Esophagus squamous epithelium (tissue), 5 donors: ENCODE measurements at regions not wholly inside any gene's neighbourhood (a gene's known extent, or its start where the extent isn't known, plus 50 kb on each side); places are given as distances from the start of the nearest gene placed in this dataset.

ENCODE experiments used
- DNase-seq: peaks from one replicate; lab custom pipeline; 2025; lab: John Stamatoyannopoulos, UW
- H3K27ac ChIP-seq, 4 donors: fragments of 200-600 bp; sonication (generic); one replicate each; pipeline ENCODE4 v1.5.1; 2016 to 2019; ENCODE audit warnings: mild to moderate bottlenecking in 1 of 4
- H3K27me3 ChIP-seq, 4 donors: fragments of 200-600 bp; sonication (generic); 1 replicate in 3 of 4; 2 replicates in 1 of 4; pipeline versions ENCODE4 v1.5.1 to v1.6.0; 2017 to 2021; ENCODE audit warnings: antibody characterized with exemption in 1 of 4
- H3K36me3 ChIP-seq, 3 donors: fragments of 200-600 bp; sonication (generic); one replicate each; pipeline ENCODE4 v1.5.1; 2016 to 2019
- H3K4me1 ChIP-seq, 3 donors: fragments of 200-600 bp; sonication (generic); one replicate each; pipeline ENCODE4 v1.5.1; 2017 to 2019
- H3K4me3 ChIP-seq, 4 donors: fragments of 200-600 bp; sonication (generic); 1 replicate in 3 of 4; 2 replicates in 1 of 4; pipeline ENCODE4 v1.5.1; 2016 to 2019; ENCODE audit warnings: mild to moderate bottlenecking in 2 of 4, moderate library complexity in 1 of 4
- H3K9me3 ChIP-seq, 3 donors: fragments of 200-600 bp; sonication (generic); one replicate each; pipeline ENCODE4 v1.5.1; 2016 to 2019
- POLR2A ChIP-seq, 4 donors: fragments of 450-650 bp; IDR thresholded peaks; one replicate each; pipeline ENCODE4 v1.6.1; 2017; ENCODE audit warnings: antibody characterized with exemption in 4 of 4, mild to moderate bottlenecking in 4 of 4, moderate library complexity in 3 of 4
- WGBS, 2 donors: methylation state at CpG; one replicate each; pipeline ENCODE4 v1.1.5; 2018; 5-methylcytosine and 5-hydroxymethylcytosine counted together
- intact Hi-C: fragments of 100-400 bp; cut with DNase I; formaldehyde crosslinking; loops from one replicate; pipeline ENCODE4 v1.15.0; 2022
- TF ChIP-seq, protein P1 (sequence below), 6 experiments: fragments of 450-650 bp in 4 of 6; fragments of 200-600 bp in 2 of 6; sonication (generic) in 2 of 6; IDR thresholded peaks; one replicate each; pipeline ENCODE4 v1.5.1; 2016 to 2019; ENCODE audit warnings: antibody characterized with exemption in 6 of 6, mild to moderate bottlenecking in 4 of 6, moderate library complexity in 4 of 6
- donor health status: DM: yes; HTN: yes; CAD: no.

DNA sequence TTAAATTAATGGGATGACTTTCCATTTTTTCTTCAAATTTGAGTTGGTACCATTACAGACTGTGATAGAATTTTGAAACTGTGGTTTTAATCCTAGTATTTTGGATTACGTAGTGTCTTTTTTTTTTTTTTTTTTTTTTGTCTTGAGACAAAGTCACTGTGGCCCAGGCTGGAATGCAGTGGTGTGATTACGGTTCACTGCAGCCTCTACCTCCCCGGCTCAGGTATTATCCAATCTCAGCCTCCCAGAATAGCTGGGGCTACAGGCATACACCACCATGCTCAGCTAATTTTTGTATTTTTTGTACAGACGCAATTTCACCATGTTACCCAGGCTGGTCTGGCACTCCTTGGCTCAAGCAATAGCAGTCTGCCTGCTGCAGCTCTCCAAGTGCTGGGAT is 87.1 kb downstream of the SOX4 start:
- intact Hi-C loops, result no loop called here
- TF ChIP-seq POLR2A (IDR thresholded peaks at IDR 0.05), result no peak
- TF ChIP-seq, protein P1, sequence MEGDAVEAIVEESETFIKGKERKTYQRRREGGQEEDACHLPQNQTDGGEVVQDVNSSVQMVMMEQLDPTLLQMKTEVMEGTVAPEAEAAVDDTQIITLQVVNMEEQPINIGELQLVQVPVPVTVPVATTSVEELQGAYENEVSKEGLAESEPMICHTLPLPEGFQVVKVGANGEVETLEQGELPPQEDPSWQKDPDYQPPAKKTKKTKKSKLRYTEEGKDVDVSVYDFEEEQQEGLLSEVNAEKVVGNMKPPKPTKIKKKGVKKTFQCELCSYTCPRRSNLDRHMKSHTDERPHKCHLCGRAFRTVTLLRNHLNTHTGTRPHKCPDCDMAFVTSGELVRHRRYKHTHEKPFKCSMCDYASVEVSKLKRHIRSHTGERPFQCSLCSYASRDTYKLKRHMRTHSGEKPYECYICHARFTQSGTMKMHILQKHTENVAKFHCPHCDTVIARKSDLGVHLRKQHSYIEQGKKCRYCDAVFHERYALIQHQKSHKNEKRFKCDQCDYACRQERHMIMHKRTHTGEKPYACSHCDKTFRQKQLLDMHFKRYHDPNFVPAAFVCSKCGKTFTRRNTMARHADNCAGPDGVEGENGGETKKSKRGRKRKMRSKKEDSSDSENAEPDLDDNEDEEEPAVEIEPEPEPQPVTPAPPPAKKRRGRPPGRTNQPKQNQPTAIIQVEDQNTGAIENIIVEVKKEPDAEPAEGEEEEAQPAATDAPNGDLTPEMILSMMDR (IDR thresholded peaks at IDR 0.05), result no peak

DNA sequence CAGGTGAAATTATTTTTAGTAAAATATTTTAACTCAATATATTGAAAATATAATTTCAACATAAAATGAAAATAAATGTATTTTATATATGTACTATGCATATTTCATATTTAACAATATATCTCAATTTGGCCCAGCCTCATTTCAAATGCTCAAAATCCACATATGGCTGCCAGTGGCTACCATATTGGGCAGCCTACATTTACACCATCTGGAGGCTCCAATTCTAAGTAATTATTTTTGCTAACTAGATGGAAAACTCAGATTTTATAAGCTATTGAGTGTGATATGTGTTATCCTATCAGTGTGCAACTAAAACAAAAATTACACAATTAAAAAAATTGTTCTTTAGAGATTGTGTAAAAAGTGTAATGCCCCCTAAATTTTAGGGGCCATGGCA is 96.9 kb downstream of the SOX4 start:
- DNase-seq, result no peak
- no peak overlapping the region for H3K4me3 ChIP-seq
- TF ChIP-seq, protein P1 (IDR thresholded peaks at IDR 0.05), result no peak
- TF ChIP-seq POLR2A (IDR thresholded peaks at IDR 0.05), result no peak
- no peaks in the 10 kb centered on the region for H3K4me1 ChIP-seq
- H3K27me3 ChIP-seq, result no peaks in the 10 kb centered on the region
- H3K9me3 ChIP-seq, result peaks cover 0 to 10% (median 0%) of the 10 kb centered on the region in 3 donors
- H3K27ac ChIP-seq, result no peak overlapping the region
- intact Hi-C loops, result no loop called here
- no peaks in the 10 kb centered on the region for H3K36me3 ChIP-seq

More for the DNA sequence above, 87.1 kb downstream of the SOX4 start:
- Histone ChIP-seq H3K9me3 (no peaks in the 10 kb centered on the region), H3K36me3 (no peaks in the 10 kb centered on the region), H3K27me3 (no peaks in the 10 kb centered on the region), H3K4me1 (peaks cover 0 to 9% (median 0%) of the 10 kb centered on the region in 3 donors), H3K4me3 (no peak overlapping the region), H3K27ac (no peak overlapping the region)
- no peak for DNase-seq
- WGBS, 2 donors, result 90 to 100% methylated on average over 4 of the region's 4 CpGs

DNA sequence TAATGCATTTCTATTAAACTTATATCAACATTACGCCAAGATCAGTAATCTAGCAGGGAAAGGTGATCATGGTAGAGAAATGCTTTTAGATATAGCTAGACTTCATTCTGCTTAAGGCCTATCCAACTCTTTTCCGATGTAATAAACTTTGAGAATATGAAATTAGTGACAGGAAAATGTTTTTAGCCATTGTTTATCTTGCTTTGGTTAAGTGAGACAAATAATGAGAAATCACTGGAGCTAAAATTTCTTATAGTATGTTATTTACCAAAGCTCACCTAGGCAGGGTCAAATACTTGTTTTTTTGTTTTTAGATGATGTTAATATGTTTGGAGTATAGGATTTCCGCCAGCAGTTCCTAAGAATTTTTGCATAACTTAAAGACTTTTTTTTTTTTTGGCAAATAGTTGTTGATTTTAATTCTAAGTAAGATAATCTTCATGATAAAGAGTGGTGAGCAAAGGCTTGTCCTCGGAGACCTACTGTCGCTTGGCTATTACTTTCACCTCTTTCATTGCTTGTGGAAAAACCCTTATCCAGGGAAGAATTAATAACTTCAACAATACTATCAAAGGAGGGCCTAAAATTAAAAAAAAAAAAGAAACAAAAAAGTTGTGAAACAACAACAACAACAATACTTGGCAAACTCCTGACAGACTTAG is 98.3 kb downstream of the SOX4 start:
- Histone ChIP-seq H3K9me3 (peaks cover 0 to 10% (median 0%) of the 10 kb centered on the region in 3 donors), H3K27me3 (no peaks in the 10 kb centered on the region), H3K4me3 (no peak overlapping the region), H3K4me1 (no peaks in the 10 kb centered on the region), H3K36me3 (no peaks in the 10 kb centered on the region), H3K27ac (no peak overlapping the region)
- intact Hi-C loops, result no loop called here
- TF ChIP-seq, protein P1 (IDR thresholded peaks at IDR 0.05), result no peak
- DNase-seq, result no peak
- WGBS, 2 donors, result 82 to 84% methylated on average over 5 of the region's 5 CpGs

DNA sequence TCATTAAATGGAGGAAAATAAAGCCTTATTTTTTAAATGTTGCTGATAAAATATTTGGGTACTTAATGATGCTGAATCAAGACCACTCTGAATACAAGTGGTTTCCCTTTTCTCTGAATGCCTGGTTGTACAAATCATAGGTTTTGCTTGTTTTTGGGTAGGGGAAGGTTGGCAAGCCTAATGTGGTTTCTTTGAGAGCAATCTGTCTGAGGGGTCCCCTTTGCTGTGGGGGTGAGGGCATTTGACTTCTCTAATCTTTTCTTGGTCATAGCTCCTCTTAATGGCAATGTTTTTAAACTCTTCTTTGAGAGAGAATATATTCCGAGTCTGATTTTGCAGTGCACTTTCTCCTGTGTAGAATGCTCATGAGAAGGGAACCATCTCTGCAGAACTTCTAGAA is 99.2 kb downstream of the SOX4 start:
- no peaks in the 10 kb centered on the region for H3K4me1 ChIP-seq
- WGBS, 2 donors, result 54 to 92% methylated on average over 1 of the region's 1 CpG
- H3K4me3 ChIP-seq, result no peak overlapping the region
- no peak overlapping the region for H3K27ac ChIP-seq
- no peaks in the 10 kb centered on the region for H3K36me3 ChIP-seq
- no peak for DNase-seq
- no peaks in the 10 kb centered on the region for H3K27me3 ChIP-seq
- TF ChIP-seq, protein P1 (IDR thresholded peaks at IDR 0.05), result no peak
- no peak for TF ChIP-seq POLR2A (IDR thresholded peaks at IDR 0.05)
- peaks cover 0 to 6% (median 0%) of the 10 kb centered on the region in 3 donors for H3K9me3 ChIP-seq
- intact Hi-C loops, result no loop called here

DNA sequence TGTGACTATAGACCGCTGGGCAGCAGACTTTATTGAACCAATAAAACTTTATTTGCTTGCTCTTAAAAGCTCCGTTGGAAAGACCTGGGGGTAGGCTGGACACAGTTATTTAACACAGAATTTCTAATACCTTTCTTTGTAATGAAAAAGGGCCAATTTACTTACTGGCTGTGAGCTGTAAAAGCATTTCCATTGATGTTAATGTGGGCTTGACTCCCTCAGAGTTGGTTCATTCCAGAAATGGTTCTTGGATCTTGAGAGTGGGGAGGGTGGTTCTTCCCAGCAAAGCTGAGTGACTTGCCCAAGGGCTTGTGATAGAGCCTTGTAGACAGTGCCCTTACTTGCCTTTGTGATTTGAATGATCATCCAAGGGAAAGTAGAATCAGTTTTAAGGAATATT is 100.6 kb downstream of the SOX4 start:
- intact Hi-C loops, result no loop called here
- no peak overlapping the region for H3K4me3 ChIP-seq
- 86 to 88% methylated on average over 2 of the region's 2 CpGs for WGBS, 2 donors
- no peaks in the 10 kb centered on the region for H3K36me3 ChIP-seq
- H3K27me3 ChIP-seq, result no peaks in the 10 kb centered on the region
- TF ChIP-seq, protein P1 (IDR thresholded peaks at IDR 0.05), result no peak
- TF ChIP-seq POLR2A (IDR thresholded peaks at IDR 0.05), result no peak
- H3K27ac ChIP-seq, result no peak overlapping the region
- H3K9me3 ChIP-seq, result no peaks in the 10 kb centered on the region
- no peaks in the 10 kb centered on the region for H3K4me1 ChIP-seq
- no peak for DNase-seq
